ENCODE measurements at regions not wholly inside any gene's neighbourhood (a gene's known extent, or its start where the extent isn't known, plus 50 kb on each side); places are given as distances from the start of the nearest gene placed in this dataset.

- TF ChIP-seq CTCF (IDR thresholded peaks at IDR 0.05), result no peak
- no peak for TF ChIP-seq MAZ (IDR thresholded peaks at IDR 0.05; ENCODE audit: borderline replicate concordance, low read depth, low read length)
- TF ChIP-seq MYC (IDR thresholded peaks at IDR 0.05; ENCODE audit: borderline replicate concordance, low read length), result no peak
- no peak for TF ChIP-seq TP53 (CRISPR knock-in tag; IDR thresholded peaks at IDR 0.05)
- TF ChIP-seq REST (IDR thresholded peaks at IDR 0.05), result no peak
- no peak for TF ChIP-seq POLR2A (IDR thresholded peaks at IDR 0.05; ENCODE audit: low read length)
- no peak for TF ChIP-seq JUNB (IDR thresholded peaks at IDR 0.05)
- no peak for TF ChIP-seq KDM5A (IDR thresholded peaks at IDR 0.05)
- TF ChIP-seq EP300 (IDR thresholded peaks at IDR 0.05), result no peak
- TF ChIP-seq CEBPB (IDR thresholded peaks at IDR 0.05), result no peak
- TF ChIP-seq PHF8 (IDR thresholded peaks at IDR 0.05; ENCODE audit: borderline replicate concordance, low read depth), result no peak
- no peak for TF ChIP-seq MAX (IDR thresholded peaks at IDR 0.05)
These were observed 129.9 kb upstream of the FMR1 start for GRCh38 chrX:147781844-147782243.

All from A549 (cell line).